Liver (tissue), 8 donors: ENCODE measurements at regions not wholly inside any gene's neighbourhood (a gene's known extent, or its start where the extent isn't known, plus 50 kb on each side); places are given as distances from the start of the nearest gene placed in this dataset.

Experiments
- DNase-seq: peaks from one replicate; pipeline ENCODE4 v3.0.0-alpha.2; 2017; ENCODE audit warnings: low spot score
- H3K27ac ChIP-seq, 2 donors: one replicate each; pipeline ENCODE4 v1.7.0; 2013; ENCODE audit warnings: inconsistent platforms in 2 of 2, low read length in 2 of 2, control low read depth in 1 of 2, low read depth in 1 of 2, mild to moderate bottlenecking in 1 of 2
- H3K27me3 ChIP-seq, 4 donors: one replicate each; pipeline versions ENCODE4 v1.6.1 to v1.7.0; 2013; ENCODE audit warnings: low read length in 3 of 4, inconsistent platforms in 1 of 4, mild to moderate bottlenecking in 1 of 4, moderate library complexity in 1 of 4; ENCODE audit not compliant: control insufficient read depth in 4 of 4, insufficient read depth in 4 of 4
- H3K36me3 ChIP-seq, 4 donors: one replicate each; pipeline versions ENCODE4 v1.6.1 to v1.7.0; 2013; ENCODE audit warnings: low read length in 3 of 4, mild to moderate bottlenecking in 3 of 4, low read depth in 1 of 4, moderate library complexity in 1 of 4; ENCODE audit not compliant: control insufficient read depth in 4 of 4, insufficient read depth in 3 of 4
- H3K4me1 ChIP-seq, 4 donors: one replicate each; pipeline versions ENCODE4 v1.6.1 to v1.7.0; 2013; ENCODE audit warnings: low read length in 3 of 4, mild to moderate bottlenecking in 3 of 4, moderate library complexity in 1 of 4; ENCODE audit not compliant: control insufficient read depth in 4 of 4, insufficient read depth in 4 of 4
- H3K4me3 ChIP-seq, 3 donors: one replicate each; pipeline versions ENCODE4 v1.6.1 to v1.7.0; 2013; ENCODE audit warnings: low read length in 3 of 3, control low read depth in 1 of 3, low read depth in 1 of 3, mild to moderate bottlenecking in 1 of 3
- H3K9ac ChIP-seq, 2 donors: one replicate each; pipeline ENCODE4 v1.7.0; 2013; ENCODE audit warnings: low read length in 2 of 2, mild to moderate bottlenecking in 2 of 2, moderate library complexity in 2 of 2, control low read depth in 1 of 2, low read depth in 1 of 2
- H3K9me3 ChIP-seq, 4 donors: one replicate each; pipeline versions ENCODE4 v1.6.1 to v1.7.0; 2013; ENCODE audit warnings: low read length in 3 of 4; ENCODE audit not compliant: control insufficient read depth in 4 of 4
- ATF3 ChIP-seq: IDR thresholded peaks from 2 replicates; pipeline ENCODE4 v1.6.1; 2016; ENCODE audit warnings: antibody characterized with exemption
- CTCF ChIP-seq: fragments of 150-350 bp; IDR thresholded peaks from 2 replicates; pipeline ENCODE4 v1.5.1; 2017; ENCODE audit warnings: improper control_type of control experiment, low read depth, low read length; ENCODE audit not compliant: missing input control
- EGR1 ChIP-seq, 2 donors: IDR thresholded peaks; 2 replicates each; pipeline ENCODE4 v1.6.1; 2016 to 2018; ENCODE audit warnings: antibody characterized with exemption in 2 of 2, low read depth in 2 of 2
- FOXA1 ChIP-seq: IDR thresholded peaks from 2 replicates; pipeline ENCODE4 v1.6.1; 2016; ENCODE audit warnings: antibody characterized with exemption
- FOXA2 ChIP-seq: IDR thresholded peaks from 2 replicates; pipeline ENCODE4 v1.6.1; 2016; ENCODE audit warnings: antibody characterized with exemption
- GABPA ChIP-seq, 2 donors: IDR thresholded peaks in 1 of 2; conservative IDR thresholded peaks in 1 of 2; 2 replicates each; pipeline ENCODE4 v1.6.1; 2016; ENCODE audit warnings: antibody characterized with exemption in 2 of 2, mild to moderate bottlenecking in 1 of 2, moderate library complexity in 1 of 2
- HNF4A ChIP-seq, 2 donors: conservative IDR thresholded peaks; 2 replicates each; pipeline ENCODE4 v1.6.1; 2016; ENCODE audit warnings: antibody characterized with exemption in 2 of 2, mild to moderate bottlenecking in 2 of 2
- HNF4G ChIP-seq: IDR thresholded peaks from 2 replicates; pipeline ENCODE4 v1.6.1; 2016; ENCODE audit warnings: antibody characterized with exemption
- JUND ChIP-seq, 2 donors: IDR thresholded peaks; 2 replicates each; pipeline ENCODE4 v1.6.1; 2016; ENCODE audit warnings: antibody characterized with exemption in 2 of 2
- MAX ChIP-seq: IDR thresholded peaks from 2 replicates; pipeline ENCODE4 v1.6.1; 2016; ENCODE audit warnings: antibody characterized with exemption
- NR2F2 ChIP-seq: IDR thresholded peaks from 2 replicates; pipeline ENCODE4 v1.6.1; 2016; ENCODE audit warnings: antibody characterized with exemption
- RAD21 ChIP-seq, 2 donors: IDR thresholded peaks; 2 replicates each; pipeline ENCODE4 v1.6.1; 2016; ENCODE audit warnings: antibody characterized with exemption in 2 of 2, mild to moderate bottlenecking in 2 of 2
- REST ChIP-seq: IDR thresholded peaks from 2 replicates; pipeline ENCODE4 v1.6.1; 2016; ENCODE audit warnings: antibody characterized with exemption, mild to moderate bottlenecking
- RXRA ChIP-seq, 2 donors: IDR thresholded peaks; 2 replicates each; pipeline ENCODE4 v1.6.1; 2017 to 2018; ENCODE audit warnings: antibody characterized with exemption in 2 of 2, mild to moderate bottlenecking in 1 of 2
- SP1 ChIP-seq: IDR thresholded peaks from 2 replicates; pipeline ENCODE4 v1.6.1; 2018; ENCODE audit warnings: antibody characterized with exemption, mild to moderate bottlenecking
- TAF1 ChIP-seq: conservative IDR thresholded peaks from 2 replicates; pipeline ENCODE4 v1.6.1; 2016; ENCODE audit warnings: antibody characterized with exemption, mild to moderate bottlenecking
- YY1 ChIP-seq: IDR thresholded peaks from 2 replicates; pipeline ENCODE4 v1.6.1; 2016; ENCODE audit warnings: antibody characterized with exemption, mild to moderate bottlenecking
- ZBTB33 ChIP-seq: IDR thresholded peaks from 2 replicates; pipeline ENCODE4 v1.6.1; 2016; ENCODE audit warnings: antibody characterized with exemption
- WGBS: extraction: QIAGEN DNeasy Blood & Tissue Kit; methylation state at CpG from one replicate; pipeline ENCODE4 v1.1.7; 2013; 5-methylcytosine and 5-hydroxymethylcytosine counted together
- donor health status: healthy.
- donor health status: healthy.
- donor health status: healthy.
- donor health status: healthy.
- donor health status: healthy.

- H3K36me3 ChIP-seq = no peaks in the 10 kb centered on the region
- 71% methylated on average over 4 of the region's 4 CpGs for WGBS
- no peaks in the 10 kb centered on the region for H3K4me1 ChIP-seq
- H3K9ac ChIP-seq = no peak overlapping the region
- H3K4me3 ChIP-seq = no peak overlapping the region
- H3K27ac ChIP-seq = no peak overlapping the region
- TF ChIP-seq HNF4G = no peak
- TF ChIP-seq MAX = no peak
- TF ChIP-seq JUND (IDR thresholded peaks at IDR 0.05) = no peak
- no peak for TF ChIP-seq YY1
- TF ChIP-seq RXRA (IDR thresholded peaks at IDR 0.05) = no peak
- no peak for TF ChIP-seq NR2F2
- no peaks in the 10 kb centered on the region for H3K27me3 ChIP-seq
- H3K9me3 ChIP-seq = no peaks in the 10 kb centered on the region
- no peak for DNase-seq
Observed at GRCh38 chr12:66901138-66901932, 222.5 kb upstream of the GRIP1 start.

GRCh38 chr12:66902020-66902419 lies 223.1 kb upstream of the GRIP1 start:
- Histone ChIP-seq H3K36me3 (no peaks in the 10 kb centered on the region), H3K4me3 (no peak overlapping the region), H3K27me3 (no peaks in the 10 kb centered on the region), H3K9me3 (no peaks in the 10 kb centered on the region), H3K27ac (no peak overlapping the region), H3K9ac (no peak overlapping the region), H3K4me1 (no peaks in the 10 kb centered on the region)
- TF ChIP-seq ATF3 = no peak
- no peak for TF ChIP-seq HNF4G
- TF ChIP-seq HNF4A (conservative IDR thresholded peaks at IDR 0.05) = no peak
- TF ChIP-seq EGR1 (IDR thresholded peaks at IDR 0.05; ENCODE audit: low read depth in 2 of 2) = no peak
- TF ChIP-seq NR2F2 = no peak
- no peak for TF ChIP-seq RAD21 (IDR thresholded peaks at IDR 0.05)
- TF ChIP-seq SP1 = no peak
- no peak for TF ChIP-seq CTCF
- TF ChIP-seq GABPA (IDR thresholded peaks at IDR 0.05 in 1 of 2, conservative IDR thresholded peaks at IDR 0.05 in 1 of 2) = no peak
- TF ChIP-seq MAX = no peak
- TF ChIP-seq REST = no peak
- no peak for TF ChIP-seq YY1
- no peak for TF ChIP-seq ZBTB33
- no peak for TF ChIP-seq FOXA1
- TF ChIP-seq TAF1 = no peak
- no peak for TF ChIP-seq RXRA (IDR thresholded peaks at IDR 0.05)
- TF ChIP-seq JUND (IDR thresholded peaks at IDR 0.05) = no peak
- TF ChIP-seq FOXA2 = no peak
- no peak for DNase-seq
